Tibial nerve (tissue), 3 donors: ENCODE measurements at regions not wholly inside any gene's neighbourhood (a gene's known extent, or its start where the extent isn't known, plus 50 kb on each side); places are given as distances from the start of the nearest gene placed in this dataset.

Source experiments
- POLR2A ChIP-seq, 2 donors: fragments of 450-650 bp; IDR thresholded peaks; one replicate each; pipeline ENCODE4 v1.6.1; 2017; ENCODE audit warnings: antibody characterized with exemption in 2 of 2, mild to moderate bottlenecking in 2 of 2, moderate library complexity in 2 of 2
- TF ChIP-seq, protein P1 (sequence below), 5 experiments: fragments of 200-600 bp in 3 of 5; fragments of 450-650 bp in 2 of 5; sonication (generic) in 3 of 5; IDR thresholded peaks; one replicate each; pipeline ENCODE4 v1.5.1; 2016 to 2019; ENCODE audit warnings: antibody characterized with exemption in 5 of 5, mild to moderate bottlenecking in 3 of 5, moderate library complexity in 2 of 5

DNA sequence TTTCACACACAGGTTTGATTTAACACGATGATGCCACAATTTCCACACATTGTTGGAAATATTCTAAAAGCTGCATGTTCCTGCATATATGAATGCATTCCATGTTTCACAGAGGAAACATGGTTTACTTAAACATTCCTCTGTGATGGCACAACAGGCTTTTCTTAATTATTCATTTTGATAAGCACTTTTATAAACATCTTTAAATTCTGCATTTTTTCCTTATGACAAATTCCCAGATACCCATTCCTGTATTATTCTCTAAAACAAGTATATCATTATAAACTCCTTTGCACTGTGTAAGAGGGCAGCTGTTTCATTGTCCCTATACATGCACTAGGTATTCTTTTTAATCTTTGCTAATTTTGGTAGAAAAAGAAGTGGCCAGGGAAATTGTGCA, 532.3 kb downstream of the SOX6 start:
- TF ChIP-seq, protein P1, sequence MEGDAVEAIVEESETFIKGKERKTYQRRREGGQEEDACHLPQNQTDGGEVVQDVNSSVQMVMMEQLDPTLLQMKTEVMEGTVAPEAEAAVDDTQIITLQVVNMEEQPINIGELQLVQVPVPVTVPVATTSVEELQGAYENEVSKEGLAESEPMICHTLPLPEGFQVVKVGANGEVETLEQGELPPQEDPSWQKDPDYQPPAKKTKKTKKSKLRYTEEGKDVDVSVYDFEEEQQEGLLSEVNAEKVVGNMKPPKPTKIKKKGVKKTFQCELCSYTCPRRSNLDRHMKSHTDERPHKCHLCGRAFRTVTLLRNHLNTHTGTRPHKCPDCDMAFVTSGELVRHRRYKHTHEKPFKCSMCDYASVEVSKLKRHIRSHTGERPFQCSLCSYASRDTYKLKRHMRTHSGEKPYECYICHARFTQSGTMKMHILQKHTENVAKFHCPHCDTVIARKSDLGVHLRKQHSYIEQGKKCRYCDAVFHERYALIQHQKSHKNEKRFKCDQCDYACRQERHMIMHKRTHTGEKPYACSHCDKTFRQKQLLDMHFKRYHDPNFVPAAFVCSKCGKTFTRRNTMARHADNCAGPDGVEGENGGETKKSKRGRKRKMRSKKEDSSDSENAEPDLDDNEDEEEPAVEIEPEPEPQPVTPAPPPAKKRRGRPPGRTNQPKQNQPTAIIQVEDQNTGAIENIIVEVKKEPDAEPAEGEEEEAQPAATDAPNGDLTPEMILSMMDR (IDR thresholded peaks at IDR 0.05): no peak
- TF ChIP-seq POLR2A (IDR thresholded peaks at IDR 0.05): no peak
